Kidney capillary endothelial cell (primary cell): ENCODE measurements at regions not wholly inside any gene's neighbourhood (a gene's known extent, or its start where the extent isn't known, plus 50 kb on each side); places are given as distances from the start of the nearest gene placed in this dataset.
"Not testable (repeated sequence)": the region's sequence is repeated elsewhere in the genome, so short reads cannot be mapped to it uniquely, and the experiment has no call there.

Experiments
- DNase-seq: peaks from one replicate; pipeline ENCODE4 v3.0.0-alpha.2; 2018; ENCODE audit warnings: low spot score

DNA sequence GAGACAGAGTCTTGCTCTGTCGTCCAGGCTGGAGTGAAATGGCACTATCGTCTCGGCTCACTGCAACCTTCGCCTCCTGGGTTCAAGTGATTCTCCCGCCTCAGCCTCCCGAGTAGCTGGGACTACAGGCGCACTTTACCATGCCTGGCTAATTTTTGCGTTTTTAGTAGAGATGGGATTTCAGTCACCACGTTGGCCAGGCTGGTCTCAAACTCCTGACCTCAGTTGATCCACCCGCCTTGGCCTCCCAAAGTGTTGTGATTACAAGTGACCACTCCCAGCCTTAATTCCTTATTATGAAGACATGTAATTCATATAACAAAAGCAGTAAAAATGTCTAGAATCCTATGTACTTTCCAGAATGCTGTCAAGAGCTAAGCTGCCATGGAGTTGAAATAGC, 434.5 kb upstream of the ZNG1F start:
- DNase-seq, result not testable (repeated sequence)

DNA sequence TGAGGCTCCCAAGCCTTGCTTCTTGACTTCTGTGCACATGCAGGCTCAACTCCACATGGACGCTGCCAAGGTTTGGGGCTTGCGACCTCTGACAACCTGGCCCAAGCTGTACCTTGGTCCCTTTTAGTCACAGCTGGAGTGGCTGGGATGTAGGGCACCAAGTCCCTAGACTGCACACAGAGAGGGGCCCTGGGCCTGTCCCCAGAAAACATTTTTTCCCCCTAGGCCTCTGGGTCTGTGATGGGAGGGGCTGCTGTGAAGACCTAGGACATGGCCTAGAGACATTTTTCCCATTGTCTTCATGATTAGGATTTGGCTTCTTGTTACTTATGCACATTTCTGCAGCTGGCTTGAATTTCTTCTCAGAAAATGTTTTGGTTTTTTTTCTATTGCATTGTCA, 430.1 kb upstream of the ZNG1F start:
- not testable (repeated sequence) for DNase-seq

DNA sequence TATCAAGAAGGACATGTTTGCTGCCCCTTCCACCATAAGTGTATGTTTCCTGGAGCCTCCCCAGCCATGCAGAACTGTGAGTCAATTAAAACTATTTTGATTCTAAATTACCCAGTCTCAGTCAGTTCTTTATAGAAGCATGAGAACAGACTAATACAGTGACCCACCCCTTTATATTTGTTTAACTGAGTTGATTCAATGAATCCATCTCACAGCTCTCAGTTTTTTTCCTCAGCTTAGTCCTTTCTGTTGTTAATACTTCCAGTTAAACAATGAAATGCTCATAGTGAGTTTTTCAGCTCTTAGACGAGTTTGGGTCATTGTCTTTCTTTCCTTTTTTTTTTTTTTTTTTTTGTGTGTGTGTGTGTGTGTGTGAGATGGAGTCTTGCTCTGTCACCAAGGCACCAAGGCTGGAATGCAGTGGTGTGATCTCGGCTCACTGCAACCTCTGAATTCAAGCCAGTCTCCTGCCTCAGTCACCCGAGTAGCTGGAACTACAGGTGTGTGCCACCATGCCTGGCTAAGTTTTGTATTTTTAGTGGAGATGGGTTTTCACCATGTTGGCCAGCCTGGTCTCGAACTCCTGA, 417.9 kb upstream of the ZNG1F start:
- DNase-seq, result not testable (repeated sequence)

DNA sequence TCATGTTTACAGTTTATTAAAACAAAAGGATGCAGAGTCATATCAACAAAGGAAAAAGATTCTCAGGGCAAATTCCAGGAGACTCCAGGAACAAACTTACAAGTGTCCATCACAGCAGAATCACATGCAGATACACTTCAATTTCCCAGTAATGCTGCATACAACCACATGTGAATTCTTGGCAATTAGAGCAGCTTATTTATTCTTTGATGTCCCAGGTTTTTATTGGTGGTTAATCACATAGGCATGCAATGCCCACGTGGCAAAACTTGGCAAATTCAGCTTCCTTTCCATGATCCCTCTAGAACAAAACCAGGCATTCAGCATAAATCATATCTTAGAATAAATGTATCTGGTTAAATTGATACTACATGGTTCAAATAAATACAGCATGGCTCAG, 376.5 kb upstream of the ZNG1F start:
- not testable (repeated sequence) for DNase-seq
